Caco-2 (cell line): ENCODE measurements at regions not wholly inside any gene's neighbourhood (a gene's known extent, or its start where the extent isn't known, plus 50 kb on each side); places are given as distances from the start of the nearest gene placed in this dataset.
A peak's percentile ranks its signal among the peaks of the same experiment; 100 is the strongest.

Experiments
- BruUV-seq: library from RNA; stranded (reverse); fragments of 400-500 nt; replicated peaks from 2 replicates; lab custom pipeline; 2021; lab: Mats Ljungman, UMichigan
- CTCF ChIA-PET: fragments of 300-600 bp; sonication (Branson Sonifier 250); formaldehyde crosslinking; loops from one replicate; lab custom pipeline; 2022; ENCODE audit warnings: antibody characterized with exemption; lab: Charles Lee
- POLR2A ChIA-PET: fragments of 300-600 bp; sonication (Branson Sonifier 250); formaldehyde crosslinking; loops from one replicate; lab custom pipeline; 2022; ENCODE audit warnings: antibody characterized with exemption; lab: Charles Lee
- DNase-seq, 2 experiments: peaks; one replicate each; pipeline versions ENCODE4 v3.0.0 to v3.0.0-alpha.2; 2020 to 2022
- H3K27me3 ChIP-seq: replicated peaks from 2 replicates; pipeline ENCODE4 v1.6.0; 2011; ENCODE audit warnings: low read length; ENCODE audit not compliant: control insufficient read depth, insufficient read depth
- H3K36me3 ChIP-seq: 2 replicates; pipeline ENCODE4 v1.5.1; 2011; ENCODE audit warnings: low read length; ENCODE audit not compliant: control insufficient read depth, insufficient read depth
- H3K4me1 ChIP-seq: fragments of 250-450 bp; sonication (Bioruptor Pico); 2 replicates; pipeline ENCODE4 v1.5.1; 2020; ENCODE audit warnings: mild to moderate bottlenecking
- H3K4me3 ChIP-seq: 2 replicates; pipeline ENCODE4 v1.5.1; 2011; ENCODE audit warnings: low read depth, mild to moderate bottlenecking, control low read depth, low read length
- H3K9me3 ChIP-seq: fragments of 250-450 bp; sonication (Bioruptor Pico); 2 replicates; pipeline ENCODE4 v1.5.1; 2020; ENCODE audit warnings: mild to moderate bottlenecking, moderate library complexity
- H3K27ac Mint-ChIP-seq: one replicate; pipeline ENCODE4 v1.8.0; 2022; ENCODE audit warnings: mixed read lengths; ENCODE audit not compliant: unreplicated experiment
- H3K27me3 Mint-ChIP-seq: one replicate; pipeline ENCODE4 v1.8.0; 2022; ENCODE audit warnings: mixed read lengths; ENCODE audit not compliant: insufficient read depth, unreplicated experiment
- H3K36me3 Mint-ChIP-seq: one replicate; pipeline ENCODE4 v1.8.0; 2022; ENCODE audit warnings: mild to moderate bottlenecking, mixed read lengths; ENCODE audit not compliant: insufficient read depth, unreplicated experiment
- H3K4me1 Mint-ChIP-seq: one replicate; pipeline ENCODE4 v1.8.0; 2022; ENCODE audit warnings: low read depth, mixed read lengths; ENCODE audit not compliant: unreplicated experiment
- H3K4me3 Mint-ChIP-seq: one replicate; pipeline ENCODE4 v1.8.0; 2022; ENCODE audit warnings: mild to moderate bottlenecking, moderate library complexity, mixed read lengths; ENCODE audit not compliant: unreplicated experiment
- H3K9me3 Mint-ChIP-seq: one replicate; pipeline ENCODE4 v1.8.0; 2022; ENCODE audit warnings: mixed read lengths; ENCODE audit not compliant: unreplicated experiment
- CTCF ChIP-seq, 2 experiments: fragments of 200-600 bp in 1 of 2; IDR thresholded peaks; 1 replicate in 1 of 2; 2 replicates in 1 of 2; pipeline versions ENCODE4 v1.5.1 to v1.8.0; 2011 to 2022; ENCODE audit warnings: antibody characterized with exemption in 1 of 2, control low read depth in 1 of 2, inconsistent platforms in 1 of 2, low read depth in 1 of 2, low read length in 1 of 2, mild to moderate bottlenecking in 1 of 2, moderate library complexity in 1 of 2; ENCODE audit not compliant: insufficient read depth in 1 of 2, severe bottlenecking in 1 of 2, unreplicated experiment in 1 of 2
- intact Hi-C: fragments of 100-400 bp; cut with micrococcal nuclease; formaldehyde crosslinking; loops from one replicate; pipeline ENCODE4 v1.10.0; 2022; ENCODE audit not compliant: unreplicated experiment

- no peak for DNase-seq
- TF ChIP-seq CTCF (IDR thresholded peaks at IDR 0.05; ENCODE audit: insufficient read depth in 1 of 2, low read depth in 1 of 2, low read length in 1 of 2, severe bottlenecking in 1 of 2, unreplicated experiment in 1 of 2): no peak
- no TSS peak for BruUV-seq
- no peak overlapping the region for H3K27ac Mint-ChIP-seq
- ChIA-PET CTCF (interaction anchor here (1.2 kb wide), 1 partner anchor 9 kb away, joined by 3 read pairs; no protein-coding TSS in a partner anchor), POLR2A (no interaction called here)
- H3K4me3 Mint-ChIP-seq: no peak overlapping the region
- H3K4me3 ChIP-seq: no peak overlapping the region
- no peaks in the 10 kb centered on the region for H3K9me3 Mint-ChIP-seq
- no peaks in the 10 kb centered on the region for H3K36me3 ChIP-seq
- H3K4me1 ChIP-seq: no peaks in the 10 kb centered on the region
- H3K9me3 ChIP-seq: no peaks in the 10 kb centered on the region
- H3K36me3 Mint-ChIP-seq: no peaks in the 10 kb centered on the region
- H3K4me1 Mint-ChIP-seq: no peaks in the 10 kb centered on the region
- no peaks in the 10 kb centered on the region for H3K27me3 ChIP-seq
- H3K27me3 Mint-ChIP-seq: peaks cover 19% of the 10 kb centered on the region
- intact Hi-C loops: no loop called here
Measured at GRCh38 chr11:134475951-134476350, 63.9 kb upstream of the B3GAT1 start.

GRCh38 chr11:134474942-134475341 is 62.9 kb upstream of the B3GAT1 start:
- Mint-ChIP-seq H3K27me3 (peaks cover 19% of the 10 kb centered on the region), H3K36me3 (no peaks in the 10 kb centered on the region)

GRCh38 chr11:134474070-134474860 is 62.2 kb upstream of the B3GAT1 start:
- no peak for TF ChIP-seq CTCF (IDR thresholded peaks at IDR 0.05; ENCODE audit: insufficient read depth in 1 of 2, low read depth in 1 of 2, low read length in 1 of 2, severe bottlenecking in 1 of 2, unreplicated experiment in 1 of 2)
- no peak for DNase-seq
- intact Hi-C loops: no loop called here
- Histone ChIP-seq H3K9me3 (no peaks in the 10 kb centered on the region), H3K36me3 (no peaks in the 10 kb centered on the region), H3K27me3 (no peaks in the 10 kb centered on the region), H3K4me3 (no peak overlapping the region), H3K4me1 (no peaks in the 10 kb centered on the region)
- Mint-ChIP-seq H3K36me3 (no peaks in the 10 kb centered on the region), H3K27ac (no peak overlapping the region), H3K9me3 (no peaks in the 10 kb centered on the region), H3K4me3 (no peak overlapping the region), H3K4me1 (no peaks in the 10 kb centered on the region), H3K27me3 (peaks cover 17% of the 10 kb centered on the region)
- ChIA-PET POLR2A (no interaction called here), CTCF (no interaction called here)
- BruUV-seq: no TSS peak

More at GRCh38 chr11:134474942-134475341, 62.9 kb upstream of the B3GAT1 start:
- Mint-ChIP-seq H3K4me1 (no peaks in the 10 kb centered on the region), H3K4me3 (no peak overlapping the region), H3K27ac (no peak overlapping the region), H3K9me3 (no peaks in the 10 kb centered on the region)
- Histone ChIP-seq H3K4me1 (no peaks in the 10 kb centered on the region), H3K9me3 (no peaks in the 10 kb centered on the region), H3K36me3 (no peaks in the 10 kb centered on the region), H3K4me3 (no peak overlapping the region), H3K27me3 (no peaks in the 10 kb centered on the region)
- ChIA-PET CTCF (no interaction called here), POLR2A (no interaction called here)
- intact Hi-C loops: no loop called here
- no peak for TF ChIP-seq CTCF (IDR thresholded peaks at IDR 0.05; ENCODE audit: insufficient read depth in 1 of 2, low read depth in 1 of 2, low read length in 1 of 2, severe bottlenecking in 1 of 2, unreplicated experiment in 1 of 2)
- no TSS peak for BruUV-seq
- DNase-seq: peak in 1 of 2 experiments; percentile 28
